OCI-LY3 (cell line): ENCODE measurements at regions not wholly inside any gene's neighbourhood (a gene's known extent, or its start where the extent isn't known, plus 50 kb on each side); places are given as distances from the start of the nearest gene placed in this dataset.

Source experiments
- H2AFZ ChIP-seq: fragments of 200-600, 300-600 bp; shearing (Covaris generic); 2 replicates; pipeline ENCODE4 v1.6.0; 2014; ENCODE audit warnings: antibody characterized with exemption, low read depth, low read length
- H3K27ac ChIP-seq: fragments of 200-600, 300-600 bp; sonication (generic); 2 replicates; pipeline ENCODE4 v1.5.1; 2014; ENCODE audit warnings: mild to moderate bottlenecking, low read length, moderate library complexity, mixed read lengths
- H3K27me3 ChIP-seq: fragments of 200-600, 300-600 bp; sonication (generic); 2 replicates; pipeline ENCODE4 v1.6.1; 2014; ENCODE audit warnings: low read depth, low read length, mixed read lengths
- H3K36me3 ChIP-seq: fragments of 200-600, 300-600 bp; sonication (generic); replicated peaks from 2 replicates; pipeline ENCODE3; 2014; ENCODE audit warnings: low read depth, low read length, mixed read lengths
- H3K4me1 ChIP-seq: fragments of 300-600, 200-600 bp; sonication (generic); 2 replicates; pipeline ENCODE4 v1.6.1; 2014; ENCODE audit warnings: low read length, mixed read lengths
- H3K4me2 ChIP-seq: fragments of 200-600, 300-600 bp; sonication (generic); 2 replicates; pipeline ENCODE4 v1.6.1; 2014; ENCODE audit warnings: low read length, mixed read lengths
- H3K4me3 ChIP-seq: fragments of 300-600, 200-600 bp; sonication (generic); 2 replicates; pipeline ENCODE4 v1.5.1; 2014; ENCODE audit warnings: antibody characterized with exemption, mild to moderate bottlenecking, low read length, moderate library complexity
- H3K79me2 ChIP-seq: fragments of 300-600, 200-600 bp; shearing (Covaris generic); 2 replicates; pipeline ENCODE4 v1.6.1; 2014; ENCODE audit warnings: mild to moderate bottlenecking, low read length, mixed read lengths
- H3K9ac ChIP-seq: fragments of 300-600, 200-600 bp; shearing (Covaris generic); 2 replicates; pipeline ENCODE4 v1.6.0; 2014; ENCODE audit warnings: mild to moderate bottlenecking, low read length, moderate library complexity
- H3K9me3 ChIP-seq: fragments of 200-600, 300-600 bp; shearing (Covaris generic); 2 replicates; pipeline ENCODE4 v1.6.1; 2014; ENCODE audit warnings: low read length, mixed read lengths; ENCODE audit not compliant: insufficient read depth
- H4K20me1 ChIP-seq: fragments of 200-600, 300-600 bp; sonication (generic); 2 replicates; pipeline ENCODE4 v1.6.1; 2016; ENCODE audit warnings: low read length, mixed read lengths; ENCODE audit not compliant: insufficient read depth
- EZH2phosphoT487 ChIP-seq: fragments of 200-600 bp; shearing (Covaris generic); IDR thresholded peaks from 2 replicates; pipeline ENCODE4 v1.6.1; 2018; ENCODE audit warnings: antibody characterized with exemption, mixed run types, low read depth
- TF ChIP-seq, protein P1 (sequence below): fragments of 200-600, 300-600 bp; sonication (generic); IDR thresholded peaks from 2 replicates; pipeline ENCODE4 v1.5.1; 2014; ENCODE audit warnings: antibody characterized with exemption, low read length, low read depth

DNA sequence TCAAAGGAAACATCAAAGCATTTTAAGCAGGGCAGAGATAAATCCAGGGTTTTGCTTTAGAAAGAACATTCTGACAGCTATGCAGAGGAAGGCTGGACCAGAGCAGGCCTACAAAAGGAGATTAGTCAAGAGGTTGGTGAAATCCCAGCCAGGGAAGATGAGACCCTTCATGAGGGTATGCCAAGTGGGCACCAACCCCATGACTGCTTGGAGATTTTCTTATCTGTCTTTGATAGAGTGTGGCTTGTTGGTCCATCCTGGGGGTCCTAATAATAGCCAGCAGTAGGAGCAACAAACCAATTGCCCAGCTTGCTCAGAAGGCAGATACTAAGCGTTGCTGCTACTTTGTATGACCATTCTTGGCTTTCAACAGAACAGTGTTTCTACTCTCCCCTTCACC, 895.4 kb downstream of the EPHA4 start:
- Histone ChIP-seq H3K4me2 (no peak overlapping the region), H3K27ac (no peak overlapping the region), H3K79me2 (no peaks in the 10 kb centered on the region), H3K4me1 (peaks cover 37% of the 10 kb centered on the region), H2AFZ (no peak overlapping the region), H3K9me3 (no peaks in the 10 kb centered on the region), H3K36me3 (no peaks in the 10 kb centered on the region), H3K9ac (no peak overlapping the region), H3K4me3 (no peak overlapping the region), H4K20me1 (no peaks in the 10 kb centered on the region), H3K27me3 (no peaks in the 10 kb centered on the region)
- TF ChIP-seq, protein P1, sequence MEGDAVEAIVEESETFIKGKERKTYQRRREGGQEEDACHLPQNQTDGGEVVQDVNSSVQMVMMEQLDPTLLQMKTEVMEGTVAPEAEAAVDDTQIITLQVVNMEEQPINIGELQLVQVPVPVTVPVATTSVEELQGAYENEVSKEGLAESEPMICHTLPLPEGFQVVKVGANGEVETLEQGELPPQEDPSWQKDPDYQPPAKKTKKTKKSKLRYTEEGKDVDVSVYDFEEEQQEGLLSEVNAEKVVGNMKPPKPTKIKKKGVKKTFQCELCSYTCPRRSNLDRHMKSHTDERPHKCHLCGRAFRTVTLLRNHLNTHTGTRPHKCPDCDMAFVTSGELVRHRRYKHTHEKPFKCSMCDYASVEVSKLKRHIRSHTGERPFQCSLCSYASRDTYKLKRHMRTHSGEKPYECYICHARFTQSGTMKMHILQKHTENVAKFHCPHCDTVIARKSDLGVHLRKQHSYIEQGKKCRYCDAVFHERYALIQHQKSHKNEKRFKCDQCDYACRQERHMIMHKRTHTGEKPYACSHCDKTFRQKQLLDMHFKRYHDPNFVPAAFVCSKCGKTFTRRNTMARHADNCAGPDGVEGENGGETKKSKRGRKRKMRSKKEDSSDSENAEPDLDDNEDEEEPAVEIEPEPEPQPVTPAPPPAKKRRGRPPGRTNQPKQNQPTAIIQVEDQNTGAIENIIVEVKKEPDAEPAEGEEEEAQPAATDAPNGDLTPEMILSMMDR = no peak
- no peak for TF ChIP-seq EZH2phosphoT487

DNA sequence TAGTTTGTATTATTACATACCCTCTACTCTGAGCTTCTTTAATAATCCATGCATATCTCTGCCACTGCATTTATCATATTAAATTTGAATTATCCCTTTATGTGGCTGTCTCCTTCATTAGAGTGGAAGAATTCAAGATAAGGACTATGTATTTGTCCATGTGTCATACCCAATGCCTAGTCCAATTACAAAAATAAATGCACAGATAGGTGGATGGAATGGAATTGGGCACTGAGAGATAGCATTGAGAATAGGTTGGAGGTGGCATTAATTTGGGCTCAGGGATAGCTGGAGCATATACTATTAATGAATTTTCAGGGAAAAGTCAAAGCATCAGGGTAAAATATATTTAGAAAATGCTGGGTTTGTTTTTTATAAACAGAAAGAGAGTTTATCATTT, 893.2 kb downstream of the EPHA4 start:
- H3K4me3 ChIP-seq = no peak overlapping the region
- H3K9me3 ChIP-seq = no peaks in the 10 kb centered on the region
- H3K36me3 ChIP-seq = no peaks in the 10 kb centered on the region
- no peaks in the 10 kb centered on the region for H3K27me3 ChIP-seq
- H3K4me2 ChIP-seq = no peak overlapping the region
- no peaks in the 10 kb centered on the region for H3K79me2 ChIP-seq
- peaks cover 30% of the 10 kb centered on the region for H3K4me1 ChIP-seq
- H2AFZ ChIP-seq = no peak overlapping the region
- no peak overlapping the region for H3K9ac ChIP-seq
- no peaks in the 10 kb centered on the region for H4K20me1 ChIP-seq
- no peak overlapping the region for H3K27ac ChIP-seq
- no peak for TF ChIP-seq EZH2phosphoT487

DNA sequence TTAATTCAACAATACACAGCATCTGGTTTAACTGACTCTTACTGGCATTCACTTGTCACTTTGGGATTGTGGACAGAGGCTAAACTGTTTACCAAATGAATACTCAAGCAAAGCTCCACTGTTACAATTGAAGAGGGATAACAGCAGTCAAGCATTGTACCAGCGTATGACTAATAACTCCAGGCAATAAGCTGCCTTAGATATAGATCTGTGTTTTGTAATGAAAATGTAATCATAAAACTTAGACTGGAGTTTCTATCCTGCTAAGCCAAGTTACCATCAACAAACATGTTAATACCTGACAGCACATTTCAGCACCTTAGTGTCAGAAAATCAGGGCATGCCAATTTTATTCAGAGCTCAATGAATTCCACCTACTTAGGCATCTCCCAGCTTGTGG, 889.5 kb downstream of the EPHA4 start:
- Histone ChIP-seq H3K27ac (no peak overlapping the region), H2AFZ (no peak overlapping the region), H3K9ac (no peak overlapping the region), H3K79me2 (no peaks in the 10 kb centered on the region), H3K27me3 (no peaks in the 10 kb centered on the region), H3K36me3 (no peaks in the 10 kb centered on the region), H4K20me1 (no peaks in the 10 kb centered on the region), H3K4me3 (no peak overlapping the region), H3K4me1 (peaks cover 30% of the 10 kb centered on the region), H3K4me2 (no peak overlapping the region), H3K9me3 (no peaks in the 10 kb centered on the region)
- no peak for TF ChIP-seq EZH2phosphoT487

DNA sequence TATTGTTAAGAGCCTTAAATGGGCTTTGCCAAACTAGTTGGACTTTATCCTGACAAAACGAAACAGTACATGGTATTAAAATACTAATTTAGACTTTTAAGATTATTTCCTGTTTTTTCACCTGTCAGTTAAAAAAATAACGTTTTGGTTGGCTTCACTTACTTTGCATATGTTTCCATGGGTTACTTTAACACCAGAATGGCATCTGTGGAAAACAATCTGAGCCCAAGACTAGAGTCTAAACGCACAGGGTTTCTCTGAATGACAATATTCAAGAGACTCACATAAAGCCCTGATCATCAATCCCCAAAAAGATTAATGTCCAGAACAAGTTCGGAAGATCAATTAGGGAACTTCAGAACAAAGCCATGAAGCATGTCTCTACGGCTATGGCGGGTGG, 888.0 kb downstream of the EPHA4 start:
- H3K79me2 ChIP-seq = no peaks in the 10 kb centered on the region
- H3K4me1 ChIP-seq = peaks cover 23% of the 10 kb centered on the region
- no peaks in the 10 kb centered on the region for H3K36me3 ChIP-seq
- no peak overlapping the region for H2AFZ ChIP-seq
- H3K27me3 ChIP-seq = no peaks in the 10 kb centered on the region
- H3K9me3 ChIP-seq = no peaks in the 10 kb centered on the region
- TF ChIP-seq, protein P1 = no peak
- TF ChIP-seq EZH2phosphoT487 = no peak
- no peak overlapping the region for H3K4me3 ChIP-seq
- no peak overlapping the region for H3K9ac ChIP-seq
- no peak overlapping the region for H3K4me2 ChIP-seq
- no peak overlapping the region for H3K27ac ChIP-seq
- no peaks in the 10 kb centered on the region for H4K20me1 ChIP-seq

DNA sequence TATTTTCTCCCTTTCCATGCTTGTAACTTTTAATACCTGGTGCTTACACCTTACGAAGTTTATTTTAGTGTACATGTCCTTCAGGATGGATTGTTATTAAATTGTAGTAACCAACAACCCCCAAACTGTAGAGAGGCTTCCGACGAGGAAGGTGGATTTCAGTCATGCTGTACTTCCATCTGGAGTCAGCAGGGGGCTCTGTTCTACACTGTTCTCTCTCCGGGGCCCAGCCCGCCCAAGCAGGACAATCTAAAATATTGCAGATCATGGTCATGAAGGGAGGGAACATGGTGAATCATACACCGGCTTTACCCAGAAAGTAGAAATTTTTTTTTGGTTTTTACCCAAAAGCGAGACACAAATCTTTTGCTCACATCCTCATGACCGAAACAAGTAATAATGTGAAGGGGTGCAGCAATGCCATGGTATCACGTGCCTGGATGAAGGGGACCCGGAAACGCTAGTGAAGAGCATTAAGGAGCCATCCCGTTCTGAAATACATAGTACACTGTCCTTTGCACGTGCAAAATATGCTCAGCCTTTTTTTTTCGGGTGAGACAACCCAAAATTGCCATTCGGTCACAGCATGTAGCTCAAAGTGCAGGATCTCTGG, 884.8 kb downstream of the EPHA4 start:
- Histone ChIP-seq H3K9me3 (no peaks in the 10 kb centered on the region), H3K4me1 (peaks cover 34% of the 10 kb centered on the region), H3K27ac (no peak overlapping the region), H2AFZ (no peak overlapping the region), H3K9ac (no peak overlapping the region; the same call in 1 of the 2 replicates), H3K79me2 (no peaks in the 10 kb centered on the region), H3K4me2 (peak overlapping the region; percentile 38), H3K27me3 (no peaks in the 10 kb centered on the region), H3K36me3 (no peaks in the 10 kb centered on the region), H4K20me1 (no peaks in the 10 kb centered on the region), H3K4me3 (no peak overlapping the region)
- TF ChIP-seq, protein P1 = peak; percentile 75
- no peak for TF ChIP-seq EZH2phosphoT487
